HCT116 (cell line): ENCODE measurements at regions not wholly inside any gene's neighbourhood (a gene's known extent, or its start where the extent isn't known, plus 50 kb on each side); places are given as distances from the start of the nearest gene placed in this dataset.

ENCODE experiments used
- ATAC-seq: fragments of 200-7000 bp; cut with Tn5 transposase; 2 replicates; pipeline ENCODE4 v1.9.1; 2020; ENCODE audit warnings: mild to moderate bottlenecking, moderate library complexity
- BruUV-seq: library from RNA; stranded (reverse); fragments of 400-500 nt; replicated peaks from 2 replicates; lab custom pipeline; 2021; lab: Mats Ljungman, UMichigan
- CTCF ChIA-PET: fragments of 300-600 bp; sonication (Branson Sonifier 250); formaldehyde crosslinking; loops from one replicate; lab custom pipeline; 2021; ENCODE audit warnings: antibody characterized with exemption; lab: Charles Lee
- POLR2A ChIA-PET: fragments of 300-600, 350-600 bp; sonication (Branson Sonifier 250); formaldehyde crosslinking; loops from one replicate; lab custom pipeline; 2021; ENCODE audit warnings: antibody characterized with exemption; lab: Charles Lee
- RAD21 ChIA-PET, 2 experiments: fragments of 300-600 bp; sonication (Branson Sonifier 250); formaldehyde crosslinking; loops; one replicate each; lab custom pipeline; 2023; ENCODE audit warnings: low total read pairs in 2 of 2; ENCODE audit not compliant: uncharacterized antibody in 2 of 2, unreplicated experiment in 2 of 2, low non-redundant PET in 1 of 2; lab: Charles Lee
- DNase-seq: peaks from one replicate; pipeline ENCODE4 v3.0.0-alpha.2; 2010; ENCODE audit warnings: low read depth, low spot score
- H2AFZ ChIP-seq: fragments of 200-600 bp; shearing (Covaris generic), sonication (generic); 2 replicates; pipeline ENCODE4 v1.6.1; 2017; ENCODE audit warnings: low read depth, mixed run types, mixed read lengths, antibody characterized with exemption, low read length; ENCODE audit not compliant: poor library complexity, severe bottlenecking
- H3K27ac ChIP-seq: 2 replicates; pipeline ENCODE4 v1.5.1; 2012; ENCODE audit warnings: low read depth, low read length
- H3K27me3 ChIP-seq: fragments of 200-600 bp; sonication (generic); 2 replicates; pipeline ENCODE4 v1.6.1; 2016; ENCODE audit warnings: mixed run types, low read length, mixed read lengths; ENCODE audit not compliant: insufficient read depth
- H3K36me3 ChIP-seq, 2 experiments: fragments of 200-500 bp in 1 of 2; fragments of 200-600 bp in 1 of 2; sonication (Bioruptor generic) in 1 of 2; sonication (generic) in 1 of 2; 2 replicates each; pipeline versions ENCODE4 v1.5.1 to v1.6.1; 2014 to 2016; ENCODE audit warnings: low read length in 2 of 2, inconsistent platforms in 1 of 2, mixed read lengths in 1 of 2, mixed run types in 1 of 2; ENCODE audit not compliant: insufficient read depth in 2 of 2, control insufficient read depth in 1 of 2
- H3K4me1 ChIP-seq, 2 experiments: fragments of 200-600 bp in 1 of 2; sonication (generic) in 1 of 2; 2 replicates each; pipeline versions ENCODE4 v1.5.1 to v1.6.1; 2012 to 2017; ENCODE audit warnings: low read length in 2 of 2, inconsistent platforms in 1 of 2, mild to moderate bottlenecking in 1 of 2, mixed read lengths in 1 of 2, mixed run types in 1 of 2, moderate library complexity in 1 of 2; ENCODE audit not compliant: insufficient read depth in 2 of 2, control insufficient read depth in 1 of 2
- H3K4me2 ChIP-seq: fragments of 200-600 bp; sonication (generic); 2 replicates; pipeline ENCODE4 v1.6.1; 2017; ENCODE audit warnings: mixed run types, low read length, mixed read lengths
- H3K4me3 ChIP-seq, 2 experiments: fragments of 200-600 bp in 1 of 2; sonication (generic) in 1 of 2; replicated peaks in 1 of 2; 2 replicates each; pipeline ENCODE4 v1.5.1; 2011 to 2016; ENCODE audit warnings: low read length in 2 of 2, control low read depth in 1 of 2, low read depth in 1 of 2, mild to moderate bottlenecking in 1 of 2, mixed read lengths in 1 of 2, mixed run types in 1 of 2
- H3K79me2 ChIP-seq: fragments of 200-600 bp; sonication (generic); 2 replicates; pipeline ENCODE4 v1.6.1; 2017; ENCODE audit warnings: mild to moderate bottlenecking, mixed run types, low read length, moderate library complexity, mixed read lengths; ENCODE audit not compliant: insufficient read depth
- H3K9ac ChIP-seq: fragments of 200-600 bp; sonication (generic); 2 replicates; pipeline ENCODE4 v1.6.1; 2016; ENCODE audit warnings: low read length, mixed read lengths
- H3K9me2 ChIP-seq: fragments of 200-600 bp; sonication (generic), shearing (Covaris generic); 2 replicates; pipeline ENCODE4 v1.6.1; 2017; ENCODE audit warnings: mixed run types, mild to moderate bottlenecking, moderate library complexity; ENCODE audit not compliant: insufficient read depth
- H3K9me3 ChIP-seq, 2 experiments: fragments of 200-500 bp in 1 of 2; fragments of 200-600 bp in 1 of 2; sonication (Bioruptor generic) in 1 of 2; sonication (generic) in 1 of 2; 2 replicates each; pipeline ENCODE4 v1.6.1; 2014 to 2017; ENCODE audit warnings: low read length in 2 of 2, mixed read lengths in 2 of 2, inconsistent platforms in 1 of 2, low read depth in 1 of 2, mild to moderate bottlenecking in 1 of 2, mixed run types in 1 of 2, moderate library complexity in 1 of 2; ENCODE audit not compliant: control insufficient read depth in 1 of 2, insufficient read depth in 1 of 2
- H4K20me1 ChIP-seq: fragments of 200-600 bp; sonication (generic), shearing (Covaris generic); 2 replicates; pipeline ENCODE4 v1.6.1; 2017; ENCODE audit warnings: mixed run types, mild to moderate bottlenecking, moderate library complexity; ENCODE audit not compliant: insufficient read depth
- ATF3 ChIP-seq: IDR thresholded peaks from 2 replicates; pipeline ENCODE4 v1.6.1; 2012
- CEBPB ChIP-seq: IDR thresholded peaks from 2 replicates; pipeline ENCODE4 v1.6.1; 2012; ENCODE audit warnings: low read depth
- CTCF ChIP-seq, 3 experiments: fragments of 200-600 bp in 1 of 3; sonication (generic) in 1 of 3; IDR thresholded peaks in 2 of 3; conservative IDR thresholded peaks in 1 of 3; 2 replicates each; pipeline ENCODE4 v1.5.1; 2012 to 2017; ENCODE audit warnings: low read depth in 2 of 3, low read length in 2 of 3, antibody characterized with exemption in 1 of 3, borderline replicate concordance in 1 of 3, control low read depth in 1 of 3, mild to moderate bottlenecking in 1 of 3, mixed read lengths in 1 of 3, mixed run types in 1 of 3, moderate library complexity in 1 of 3; ENCODE audit not compliant: insufficient read depth in 1 of 3
- EGR1 ChIP-seq: IDR thresholded peaks from 2 replicates; pipeline ENCODE4 v1.6.1; 2012; ENCODE audit warnings: low read depth
- ELF1 ChIP-seq: IDR thresholded peaks from 2 replicates; pipeline ENCODE4 v1.6.1; 2012; ENCODE audit warnings: low read depth, borderline replicate concordance
- EZH2 ChIP-seq: fragments of 200-600 bp; sonication (generic); IDR thresholded peaks from 2 replicates; pipeline ENCODE4 v1.6.1; 2017; ENCODE audit warnings: antibody characterized with exemption, mixed run types
- EZH2phosphoT487 ChIP-seq: fragments of 200-600 bp; IDR thresholded peaks from 2 replicates; pipeline ENCODE4 v1.6.1; 2018; ENCODE audit warnings: antibody characterized with exemption, borderline replicate concordance
- FOSL1 ChIP-seq: IDR thresholded peaks from 2 replicates; pipeline ENCODE4 v1.6.1; 2012; ENCODE audit warnings: low read depth
- JUND ChIP-seq: IDR thresholded peaks from 2 replicates; pipeline ENCODE4 v1.6.1; 2012
- MAX ChIP-seq: IDR thresholded peaks from 2 replicates; pipeline ENCODE4 v1.6.1; 2012
- POLR2A ChIP-seq: IDR thresholded peaks from 2 replicates; pipeline ENCODE4 v1.7.0; 2011; ENCODE audit warnings: borderline replicate concordance; ENCODE audit not compliant: insufficient read depth, insufficient read length; ENCODE audit errors: extremely low read depth
- POLR2AphosphoS5 ChIP-seq: IDR thresholded peaks from 2 replicates; pipeline ENCODE4 v1.6.1; 2011; ENCODE audit warnings: mild to moderate bottlenecking, low read depth, low read length, moderate library complexity
- RAD21 ChIP-seq: IDR thresholded peaks from 2 replicates; pipeline ENCODE4 v1.6.1; 2012; ENCODE audit warnings: low read depth, mild to moderate bottlenecking
- REST ChIP-seq: IDR thresholded peaks from 2 replicates; pipeline ENCODE4 v1.6.1; 2012; ENCODE audit warnings: low read depth
- SIN3A ChIP-seq: IDR thresholded peaks from 2 replicates; pipeline ENCODE4 v1.6.1; 2012; ENCODE audit warnings: low read depth
- SP1 ChIP-seq: IDR thresholded peaks from 2 replicates; pipeline ENCODE4 v1.6.1; 2012; ENCODE audit warnings: low read depth
- SRF ChIP-seq: IDR thresholded peaks from 2 replicates; pipeline ENCODE4 v1.6.1; 2012; ENCODE audit warnings: low read depth
- YY1 ChIP-seq: IDR thresholded peaks from 2 replicates; pipeline ENCODE4 v1.6.1; 2011; ENCODE audit warnings: low read length, low read depth, moderate library complexity, mild to moderate bottlenecking; ENCODE audit not compliant: insufficient replicate concordance; ENCODE audit errors: extremely low read depth
- ZFX ChIP-seq: fragments of 450-650 bp; IDR thresholded peaks from 2 replicates; pipeline ENCODE4 v1.6.1; 2017
- intact Hi-C: fragments of 100-400 bp; cut with micrococcal nuclease; formaldehyde crosslinking; loops from 2 replicates; pipeline ENCODE4 v1.10.0; 2022

- no TSS peak for BruUV-seq
- no peak for TF ChIP-seq FOSL1
- TF ChIP-seq POLR2AphosphoS5 = no peak
- no peak for TF ChIP-seq CTCF (IDR thresholded peaks at IDR 0.05 in 2 of 3, conservative IDR thresholded peaks at IDR 0.05 in 1 of 3; ENCODE audit: borderline replicate concordance in 1 of 3, insufficient read depth in 1 of 3, low read depth in 2 of 3, low read length in 2 of 3)
- no peak for TF ChIP-seq EZH2
- TF ChIP-seq SRF = no peak
- TF ChIP-seq ZFX = no peak
- TF ChIP-seq YY1 = no peak
- no peak for TF ChIP-seq CEBPB
- no peak for TF ChIP-seq ELF1
- no peak for TF ChIP-seq POLR2A
- no peak for TF ChIP-seq SIN3A
- TF ChIP-seq RAD21 = no peak
- TF ChIP-seq EZH2phosphoT487 = no peak
- TF ChIP-seq MAX = no peak
- TF ChIP-seq REST = no peak
- no peak for TF ChIP-seq EGR1
- no peak for TF ChIP-seq JUND
- no peak for TF ChIP-seq SP1
- TF ChIP-seq ATF3 = no peak
- intact Hi-C loops = no loop called here
- Histone ChIP-seq H3K27me3 (no peaks in the 10 kb centered on the region), H3K27ac (no peak overlapping the region), H3K9me3 (no peaks in the 10 kb centered on the region), H3K36me3 (no peaks in the 10 kb centered on the region), H3K79me2 (no peaks in the 10 kb centered on the region), H3K9ac (no peak overlapping the region), H3K4me1 (no peaks in the 10 kb centered on the region), H2AFZ (no peak overlapping the region), H3K4me3 (no peak overlapping the region), H4K20me1 (no peaks in the 10 kb centered on the region), H3K4me2 (no peak overlapping the region), H3K9me2 (no peaks in the 10 kb centered on the region)
- ChIA-PET POLR2A (no interaction called here), CTCF (no interaction called here), RAD21 (no interaction called here)
- DNase-seq (no peak), ATAC-seq (no peak)
Observed at GRCh38 chr6:149149653-149150052, 167.9 kb upstream of the TAB2 start.
